ENCODE measurements at regions not wholly inside any gene's neighbourhood (a gene's known extent, or its start where the extent isn't known, plus 50 kb on each side); places are given as distances from the start of the nearest gene placed in this dataset.

- no peak for DNase-seq
Observed at GRCh38 chr7:106165337-106165736, 53.2 kb upstream of the SYPL1 start.

- DNase-seq: no peak
Observed at GRCh38 chr7:106163257-106163656, 51.1 kb upstream of the SYPL1 start.
